Activated B cell treated with CpG ODN at 0.5 μM for 24 hours (primary cell): ENCODE measurements at regions not wholly inside any gene's neighbourhood (a gene's known extent, or its start where the extent isn't known, plus 50 kb on each side); places are given as distances from the start of the nearest gene placed in this dataset.

Experiments used
- ATAC-seq: fragments of 200-7000 bp; cut with Tn5 transposase; one replicate; pipeline ENCODE4 v1.10.0; 2021; ENCODE audit warnings: low read depth, mild to moderate bottlenecking, moderate library complexity
- CTCF ChIA-PET: fragments of 350-600 bp; sonication (Branson Sonifier 250); formaldehyde crosslinking; loops from one replicate; lab custom pipeline; 2021; ENCODE audit warnings: antibody characterized with exemption; lab: Charles Lee
- POLR2A ChIA-PET: fragments of 350-600 bp; sonication (Branson Sonifier 250); formaldehyde crosslinking; loops from one replicate; lab custom pipeline; 2021; ENCODE audit warnings: antibody characterized with exemption; lab: Charles Lee
- DNase-seq: peaks from one replicate; pipeline ENCODE4 v3.0.0; 2022
- H3K27ac Mint-ChIP-seq: one replicate; pipeline ENCODE4 v1.8.0; 2020; ENCODE audit warnings: mixed read lengths
- H3K27me3 Mint-ChIP-seq: one replicate; pipeline ENCODE4 v1.8.0; 2021; ENCODE audit warnings: mixed read lengths
- H3K36me3 Mint-ChIP-seq: one replicate; pipeline ENCODE4 v1.8.0; 2021; ENCODE audit warnings: low read depth, mixed read lengths
- H3K4me1 Mint-ChIP-seq: one replicate; pipeline ENCODE4 v1.8.0; 2021; ENCODE audit warnings: mixed read lengths
- H3K4me3 Mint-ChIP-seq: one replicate; pipeline ENCODE4 v1.8.0; 2020; ENCODE audit warnings: mild to moderate bottlenecking, mixed read lengths
- H3K9me3 Mint-ChIP-seq: one replicate; pipeline ENCODE4 v1.8.0; 2020; ENCODE audit warnings: mixed read lengths
- intact Hi-C: fragments of 100-400 bp; cut with micrococcal nuclease; formaldehyde crosslinking; loops from one replicate; pipeline ENCODE4 v1.15.1; 2024
- TF ChIP-seq, protein P1 (sequence below): fragments of 200-600 bp; IDR thresholded peaks from one replicate; pipeline ENCODE4 v1.8.0; 2022; ENCODE audit warnings: antibody characterized with exemption, mild to moderate bottlenecking

DNA sequence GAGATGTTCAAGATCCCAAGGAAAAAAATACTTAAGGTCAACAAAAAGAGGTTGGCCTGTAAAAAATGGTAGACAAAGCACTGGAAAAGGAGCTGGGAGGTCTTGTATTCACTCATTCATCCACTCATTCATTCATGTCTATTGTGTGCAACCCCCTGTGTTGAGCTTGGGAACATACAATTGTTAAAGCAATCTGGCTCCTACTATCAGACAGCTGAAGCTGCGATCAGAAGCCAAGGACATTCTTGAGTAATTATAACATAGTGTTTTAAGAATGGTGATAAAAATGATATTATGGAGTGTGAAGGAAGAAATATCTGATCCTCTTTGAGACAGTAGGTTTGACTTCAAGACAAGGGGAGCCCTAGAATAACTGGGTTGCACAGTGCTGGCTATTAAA, 693.4 kb downstream of the TOX3 start:
- TF ChIP-seq, protein P1, sequence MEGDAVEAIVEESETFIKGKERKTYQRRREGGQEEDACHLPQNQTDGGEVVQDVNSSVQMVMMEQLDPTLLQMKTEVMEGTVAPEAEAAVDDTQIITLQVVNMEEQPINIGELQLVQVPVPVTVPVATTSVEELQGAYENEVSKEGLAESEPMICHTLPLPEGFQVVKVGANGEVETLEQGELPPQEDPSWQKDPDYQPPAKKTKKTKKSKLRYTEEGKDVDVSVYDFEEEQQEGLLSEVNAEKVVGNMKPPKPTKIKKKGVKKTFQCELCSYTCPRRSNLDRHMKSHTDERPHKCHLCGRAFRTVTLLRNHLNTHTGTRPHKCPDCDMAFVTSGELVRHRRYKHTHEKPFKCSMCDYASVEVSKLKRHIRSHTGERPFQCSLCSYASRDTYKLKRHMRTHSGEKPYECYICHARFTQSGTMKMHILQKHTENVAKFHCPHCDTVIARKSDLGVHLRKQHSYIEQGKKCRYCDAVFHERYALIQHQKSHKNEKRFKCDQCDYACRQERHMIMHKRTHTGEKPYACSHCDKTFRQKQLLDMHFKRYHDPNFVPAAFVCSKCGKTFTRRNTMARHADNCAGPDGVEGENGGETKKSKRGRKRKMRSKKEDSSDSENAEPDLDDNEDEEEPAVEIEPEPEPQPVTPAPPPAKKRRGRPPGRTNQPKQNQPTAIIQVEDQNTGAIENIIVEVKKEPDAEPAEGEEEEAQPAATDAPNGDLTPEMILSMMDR, result no peak
- ATAC-seq, result no peak
- ChIA-PET POLR2A (no interaction called here), CTCF (no interaction called here)
- intact Hi-C loops, result no loop called here
- DNase-seq, result no peak
- H3K9me3 Mint-ChIP-seq, result no peaks in the 10 kb centered on the region
- no peaks in the 10 kb centered on the region for H3K4me1 Mint-ChIP-seq
- H3K4me3 Mint-ChIP-seq, result no peak overlapping the region
- no peak overlapping the region for H3K27ac Mint-ChIP-seq
- H3K27me3 Mint-ChIP-seq, result no peaks in the 10 kb centered on the region
- no peaks in the 10 kb centered on the region for H3K36me3 Mint-ChIP-seq

DNA sequence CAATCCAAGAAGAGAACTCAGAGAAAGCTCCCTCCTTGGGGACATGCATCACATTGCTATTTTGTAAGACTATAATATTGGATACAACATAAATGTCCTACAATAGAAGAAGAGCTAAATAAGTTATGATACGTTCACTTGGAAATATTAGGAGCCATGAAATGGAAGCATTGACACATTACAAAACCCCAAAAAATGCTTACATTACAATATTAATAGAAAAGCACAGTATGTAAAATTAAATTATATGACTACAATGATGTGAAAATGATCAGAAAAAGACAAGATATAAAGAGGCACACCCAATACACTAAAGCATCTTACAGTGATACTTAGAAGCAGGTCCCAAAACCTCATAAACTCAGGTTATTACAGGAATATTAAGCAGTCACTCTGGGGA, 694.1 kb downstream of the TOX3 start:
- DNase-seq (no peak), ATAC-seq (no peak)
- Mint-ChIP-seq H3K9me3 (no peaks in the 10 kb centered on the region), H3K27me3 (no peaks in the 10 kb centered on the region), H3K36me3 (no peaks in the 10 kb centered on the region), H3K4me1 (no peaks in the 10 kb centered on the region), H3K4me3 (no peak overlapping the region), H3K27ac (no peak overlapping the region)
- ChIA-PET CTCF (no interaction called here), POLR2A (no interaction called here)
- TF ChIP-seq, protein P1, result no peak
- intact Hi-C loops, result no loop called here

DNA sequence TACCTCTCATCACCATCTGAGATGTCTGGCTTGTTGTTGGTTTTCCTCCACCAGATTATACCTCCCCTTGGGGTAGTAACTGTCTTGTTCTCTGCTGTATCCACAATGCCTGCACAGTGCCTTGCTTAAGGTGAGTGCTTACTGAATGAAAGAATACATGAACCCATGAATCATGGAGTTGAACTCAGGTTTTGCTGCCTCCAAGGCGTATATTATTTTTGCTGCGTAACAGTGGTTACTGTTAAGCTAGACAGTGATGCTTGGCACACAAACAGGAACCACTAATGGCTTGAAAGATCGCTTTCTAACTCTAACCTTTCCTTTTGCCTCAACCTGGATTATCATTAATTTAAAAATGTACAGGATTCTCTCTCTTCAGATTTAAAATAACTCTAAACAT, 695.8 kb downstream of the TOX3 start:
- Mint-ChIP-seq H3K27me3 (no peaks in the 10 kb centered on the region), H3K27ac (no peak overlapping the region), H3K9me3 (no peaks in the 10 kb centered on the region), H3K4me3 (no peak overlapping the region), H3K36me3 (no peaks in the 10 kb centered on the region), H3K4me1 (no peaks in the 10 kb centered on the region)
- DNase-seq, result no peak
- intact Hi-C loops, result no loop called here
- no peak for ATAC-seq
- ChIA-PET POLR2A (no interaction called here), CTCF (no interaction called here)
- TF ChIP-seq, protein P1, result no peak

DNA sequence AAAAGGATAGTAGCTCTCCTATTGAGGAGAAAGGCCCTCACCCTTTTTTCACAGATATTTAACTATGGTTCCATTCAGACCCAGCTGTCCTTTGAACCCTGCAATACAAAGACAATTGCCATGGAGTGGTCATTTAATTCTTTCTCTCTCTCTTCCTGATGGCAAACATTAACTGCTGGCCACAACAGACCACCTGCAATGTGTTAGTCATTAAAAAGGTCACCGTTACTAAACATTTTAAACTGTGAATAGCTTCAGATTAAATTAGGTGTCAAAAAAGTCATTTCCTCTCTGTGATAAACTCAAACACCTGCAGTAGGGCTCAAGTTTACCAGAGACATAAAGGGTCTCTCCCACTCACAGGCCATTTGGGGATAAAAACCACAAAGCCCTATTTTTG, 697.2 kb downstream of the TOX3 start:
- ChIA-PET CTCF (no interaction called here), POLR2A (no interaction called here)
- H3K27me3 Mint-ChIP-seq, result no peaks in the 10 kb centered on the region
- H3K4me3 Mint-ChIP-seq, result no peak overlapping the region
- no peaks in the 10 kb centered on the region for H3K36me3 Mint-ChIP-seq
- intact Hi-C loops, result no loop called here
- H3K27ac Mint-ChIP-seq, result no peak overlapping the region
- no peaks in the 10 kb centered on the region for H3K4me1 Mint-ChIP-seq
- DNase-seq, result no peak
- H3K9me3 Mint-ChIP-seq, result no peaks in the 10 kb centered on the region
- ATAC-seq, result no peak
- TF ChIP-seq, protein P1, result no peak

DNA sequence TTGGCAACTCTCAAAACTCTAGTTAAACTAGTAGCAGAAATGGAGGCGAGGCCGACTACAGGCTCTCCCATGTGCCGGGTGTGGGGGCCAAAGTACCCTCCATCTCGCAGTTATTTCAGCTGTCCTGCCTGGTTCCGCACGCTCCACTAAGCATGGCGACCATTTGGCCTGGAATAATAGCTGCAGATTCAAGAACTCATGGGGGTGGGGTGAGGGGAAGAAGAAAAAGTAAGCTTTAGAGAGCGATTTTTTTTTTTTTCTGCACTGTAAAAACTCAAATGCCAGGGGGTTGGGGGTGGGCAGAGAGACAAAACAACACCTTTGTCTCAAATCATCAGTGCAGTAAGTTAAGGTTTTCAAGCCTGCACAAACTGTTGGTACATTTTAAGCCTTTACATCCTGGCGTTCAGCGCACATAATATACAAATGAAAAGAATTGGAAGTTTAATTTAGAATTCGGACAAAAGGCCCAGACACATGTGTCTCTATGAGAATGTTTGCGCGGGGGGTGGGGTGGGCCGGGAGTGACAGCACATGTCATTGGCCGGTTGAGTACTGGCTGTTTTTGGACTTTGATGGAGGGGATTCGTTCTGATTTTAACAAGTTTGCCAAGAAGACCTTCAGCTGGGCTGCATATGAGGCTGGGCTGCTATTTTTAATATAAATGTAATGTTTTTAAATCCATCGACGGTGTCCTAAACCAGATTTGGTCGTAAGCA, 694.7 kb upstream of the SALL1 start:
- DNase-seq, result no peak
- H3K27ac Mint-ChIP-seq, result no peak overlapping the region
- POLR2A ChIA-PET, result no interaction called here
- no peaks in the 10 kb centered on the region for H3K9me3 Mint-ChIP-seq
- H3K36me3 Mint-ChIP-seq, result no peaks in the 10 kb centered on the region
- no peak for ATAC-seq
- intact Hi-C loops, result no loop called here
- TF ChIP-seq, protein P1, result no peak
- no peak overlapping the region for H3K4me3 Mint-ChIP-seq
- CTCF ChIA-PET, result no interaction called here
- H3K4me1 Mint-ChIP-seq, result no peaks in the 10 kb centered on the region
- H3K27me3 Mint-ChIP-seq, result no peaks in the 10 kb centered on the region
